Activated CD8-positive, alpha-beta T cell treated with anti-CD3 and anti-CD28 coated beads for 36 hours (primary cell): ENCODE measurements at regions not wholly inside any gene's neighbourhood (a gene's known extent, or its start where the extent isn't known, plus 50 kb on each side); places are given as distances from the start of the nearest gene placed in this dataset.

Experiments used
- ATAC-seq: fragments of 200-7000 bp; cut with Tn5 transposase; one replicate; pipeline ENCODE4 v1.10.0; 2021; ENCODE audit warnings: mild to moderate bottlenecking, moderate library complexity
- CTCF ChIA-PET: fragments of 350-600 bp; sonication (Branson Sonifier 250); formaldehyde crosslinking; loops from one replicate; lab custom pipeline; 2021; ENCODE audit warnings: antibody characterized with exemption; lab: Charles Lee
- POLR2A ChIA-PET: fragments of 350-600 bp; sonication (Branson Sonifier 250); formaldehyde crosslinking; loops from one replicate; lab custom pipeline; 2021; ENCODE audit warnings: antibody characterized with exemption; lab: Charles Lee
- DNase-seq: peaks from one replicate; pipeline ENCODE4 v3.0.0-alpha.2; 2020
- H3K27ac Mint-ChIP-seq: one replicate; pipeline ENCODE4 v1.8.0; 2021; ENCODE audit warnings: mild to moderate bottlenecking, mixed read lengths
- H3K27me3 Mint-ChIP-seq: one replicate; pipeline ENCODE4 v1.8.0; 2021; ENCODE audit warnings: mixed read lengths
- H3K36me3 Mint-ChIP-seq: one replicate; pipeline ENCODE4 v1.8.0; 2021; ENCODE audit warnings: low read depth, mixed read lengths
- H3K4me1 Mint-ChIP-seq: one replicate; pipeline ENCODE4 v1.8.0; 2021; ENCODE audit warnings: low read depth, mixed read lengths
- H3K4me3 Mint-ChIP-seq: one replicate; pipeline ENCODE4 v1.8.0; 2021; ENCODE audit warnings: mild to moderate bottlenecking, moderate library complexity, mixed read lengths
- H3K9me3 Mint-ChIP-seq: one replicate; pipeline ENCODE4 v1.8.0; 2021; ENCODE audit warnings: mixed read lengths
- CTCF ChIP-seq: fragments of 200-600 bp; IDR thresholded peaks from one replicate; pipeline ENCODE4 v1.8.0; 2022; ENCODE audit warnings: antibody characterized with exemption, mild to moderate bottlenecking
- intact Hi-C: fragments of 100-400 bp; cut with micrococcal nuclease; formaldehyde crosslinking; loops from one replicate; pipeline ENCODE4 v1.10.0; 2022

- DNase-seq: no peak
- H3K27me3 Mint-ChIP-seq: peaks cover 5% of the 10 kb centered on the region
- ATAC-seq: no peak
- no peak overlapping the region for H3K4me3 Mint-ChIP-seq
- H3K4me1 Mint-ChIP-seq: no peaks in the 10 kb centered on the region
- intact Hi-C loops: no loop called here
- no peak overlapping the region for H3K27ac Mint-ChIP-seq
- ChIA-PET POLR2A (no interaction called here), CTCF (no interaction called here)
- H3K36me3 Mint-ChIP-seq: no peaks in the 10 kb centered on the region
- H3K9me3 Mint-ChIP-seq: peaks cover 10% of the 10 kb centered on the region
- no peak for TF ChIP-seq CTCF
These were observed 67.8 kb upstream of the FAM98A start for GRCh38 chr2:33666879-33667278.

- peaks cover 5% of the 10 kb centered on the region for H3K27me3 Mint-ChIP-seq
- ChIA-PET CTCF (no interaction called here), POLR2A (no interaction called here)
- no peaks in the 10 kb centered on the region for H3K4me1 Mint-ChIP-seq
- no peak overlapping the region for H3K4me3 Mint-ChIP-seq
- H3K9me3 Mint-ChIP-seq: peaks cover 10% of the 10 kb centered on the region
- no peak for TF ChIP-seq CTCF
- intact Hi-C loops: no loop called here
- no peaks in the 10 kb centered on the region for H3K36me3 Mint-ChIP-seq
- H3K27ac Mint-ChIP-seq: no peak overlapping the region
- ATAC-seq: no peak
- no peak for DNase-seq
These were observed 65.9 kb upstream of the FAM98A start for GRCh38 chr2:33665039-33665438.

GRCh38 chr2:33660416-33661123 lies 61.5 kb upstream of the FAM98A start:
- intact Hi-C loops: no loop called here
- CTCF ChIA-PET: no interaction called here
- ATAC-seq (no peak), DNase-seq (no peak)
- Mint-ChIP-seq H3K27ac (no peak overlapping the region), H3K9me3 (peaks cover 4% of the 10 kb centered on the region), H3K27me3 (peaks cover 2% of the 10 kb centered on the region), H3K4me1 (no peaks in the 10 kb centered on the region), H3K4me3 (no peak overlapping the region), H3K36me3 (no peaks in the 10 kb centered on the region)
- POLR2A ChIA-PET: no interaction called here
- no peak for TF ChIP-seq CTCF

GRCh38 chr2:33655626-33656320 lies 56.7 kb upstream of the FAM98A start:
- no peak for TF ChIP-seq CTCF
- intact Hi-C loops: no loop called here
- no peak overlapping the region for H3K4me3 Mint-ChIP-seq
- H3K27ac Mint-ChIP-seq: no peak overlapping the region
- CTCF ChIA-PET: no interaction called here
- no peaks in the 10 kb centered on the region for H3K9me3 Mint-ChIP-seq
- H3K36me3 Mint-ChIP-seq: no peaks in the 10 kb centered on the region
- no peak for DNase-seq
- ATAC-seq: no peak
- peaks cover 2% of the 10 kb centered on the region for H3K27me3 Mint-ChIP-seq
- H3K4me1 Mint-ChIP-seq: no peaks in the 10 kb centered on the region
- POLR2A ChIA-PET: no interaction called here

GRCh38 chr2:33652830-33653229 lies 53.7 kb upstream of the FAM98A start:
- Mint-ChIP-seq H3K4me1 (peaks cover 3% of the 10 kb centered on the region), H3K4me3 (no peak overlapping the region), H3K9me3 (no peaks in the 10 kb centered on the region), H3K27me3 (no peaks in the 10 kb centered on the region), H3K36me3 (no peaks in the 10 kb centered on the region), H3K27ac (no peak overlapping the region)
- no peak for DNase-seq
- no peak for TF ChIP-seq CTCF
- POLR2A ChIA-PET: no interaction called here
- no peak for ATAC-seq
- CTCF ChIA-PET: no interaction called here
- intact Hi-C loops: no loop called here
